LoVo (cell line): ENCODE measurements at regions not wholly inside any gene's neighbourhood (a gene's known extent, or its start where the extent isn't known, plus 50 kb on each side); places are given as distances from the start of the nearest gene placed in this dataset.
"Not testable (repeated sequence)": the region's sequence is repeated elsewhere in the genome, so short reads cannot be mapped to it uniquely, and the experiment has no call there.

Experiments used
- DNase-seq: peaks from one replicate; pipeline ENCODE4 v3.0.0-alpha.2; 2016; ENCODE audit warnings: low spot score

DNA sequence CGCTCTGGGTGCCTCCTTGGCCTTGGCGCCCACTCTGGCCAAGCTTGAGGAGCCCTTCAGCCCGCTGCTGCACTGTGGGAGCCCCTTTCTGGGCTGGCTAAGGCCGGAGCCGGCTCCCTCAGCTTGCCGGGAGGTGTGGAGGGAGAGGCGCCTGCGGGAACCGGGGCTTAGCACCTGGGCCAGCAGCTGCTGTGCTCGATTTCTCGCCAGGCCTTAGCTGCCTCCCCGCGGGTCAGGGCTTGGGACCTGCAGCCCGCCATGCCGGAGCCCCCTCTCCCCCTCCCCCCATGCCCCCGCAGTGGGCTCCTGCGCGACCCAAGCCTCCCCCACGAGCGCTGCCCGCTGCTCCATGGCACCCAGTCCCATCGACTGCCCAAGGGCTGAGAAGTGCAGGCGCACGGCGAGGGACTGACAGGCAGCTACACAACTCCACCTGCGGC, 782.4 kb downstream of the METTL15 start:
- not testable (repeated sequence) for DNase-seq

DNA sequence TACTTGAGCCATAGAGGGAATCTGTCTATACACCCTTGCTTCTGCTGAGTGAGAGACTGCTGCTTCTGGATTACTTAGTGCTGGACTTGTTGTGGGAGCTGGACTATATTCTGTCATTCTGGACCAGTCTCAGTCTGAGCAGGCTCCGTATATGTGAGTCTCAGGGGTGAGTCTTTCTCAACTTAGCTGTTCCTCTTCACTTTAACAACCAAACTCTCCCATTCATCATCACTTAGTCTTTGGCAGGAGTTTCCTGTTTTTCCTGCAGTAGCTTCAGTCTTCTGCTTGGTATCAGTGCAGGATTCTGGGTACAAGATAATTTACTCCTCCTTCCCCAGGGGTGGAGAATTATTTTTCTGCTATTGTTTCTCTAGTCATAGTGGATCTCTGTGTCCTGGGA, 779.5 kb downstream of the METTL15 start:
- DNase-seq = no peak

DNA sequence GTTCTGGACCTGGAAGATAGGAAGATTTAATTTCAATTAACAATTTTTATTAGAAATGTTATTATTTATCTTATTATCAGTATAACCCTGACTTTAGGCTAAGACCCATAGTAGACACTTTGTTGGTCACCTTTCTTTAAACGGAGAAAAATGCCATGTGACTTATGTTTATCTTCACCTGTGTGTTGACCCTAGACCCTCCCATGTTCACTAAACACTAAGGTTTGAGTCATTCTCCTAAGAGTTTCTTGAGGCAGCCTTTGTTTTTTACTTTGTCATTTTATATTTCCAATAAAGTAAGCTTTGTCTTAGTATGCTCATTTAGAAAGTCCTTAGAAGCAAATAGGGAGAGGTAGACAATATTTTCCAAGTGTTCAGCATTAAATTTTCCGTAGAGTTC, 771.7 kb downstream of the METTL15 start:
- no peak for DNase-seq

DNA sequence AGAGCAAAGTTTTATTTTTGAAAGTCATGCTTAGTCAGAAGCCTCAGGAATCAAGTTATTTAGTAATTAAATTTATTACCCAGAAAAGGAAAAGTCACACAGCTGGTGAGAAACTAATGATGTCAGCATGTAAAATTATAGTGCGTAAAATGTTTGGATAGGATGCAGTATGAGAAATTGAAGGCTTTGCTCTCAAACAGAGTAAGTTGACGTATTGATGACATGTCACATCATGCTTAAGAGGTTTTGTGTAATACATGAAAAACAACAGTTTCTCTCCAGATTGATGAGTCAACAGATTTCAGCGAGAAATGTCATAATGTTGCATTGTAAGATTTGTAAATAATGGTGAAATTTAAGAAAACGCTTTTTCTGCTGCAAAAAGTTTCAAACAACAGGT, 769.8 kb downstream of the METTL15 start:
- DNase-seq = no peak

DNA sequence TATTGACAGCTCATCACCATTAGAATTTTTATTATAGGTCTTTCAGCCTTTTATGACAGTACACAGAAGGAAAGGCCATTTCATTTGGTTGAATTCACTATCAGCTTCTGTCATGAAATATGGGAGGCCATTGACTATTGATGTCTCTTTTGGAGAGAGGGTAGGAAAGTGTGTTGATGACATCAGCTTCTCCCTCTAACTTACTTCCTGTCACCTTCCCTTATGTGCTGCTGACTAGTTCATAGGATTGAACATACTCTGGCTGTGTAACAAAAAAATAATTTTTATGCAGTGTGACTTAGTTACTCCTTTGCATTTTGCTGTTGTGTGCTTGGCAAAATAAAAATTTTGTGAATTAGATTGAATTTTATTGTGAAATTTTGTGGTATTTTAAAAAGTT, 769.2 kb downstream of the METTL15 start:
- DNase-seq = no peak

DNA sequence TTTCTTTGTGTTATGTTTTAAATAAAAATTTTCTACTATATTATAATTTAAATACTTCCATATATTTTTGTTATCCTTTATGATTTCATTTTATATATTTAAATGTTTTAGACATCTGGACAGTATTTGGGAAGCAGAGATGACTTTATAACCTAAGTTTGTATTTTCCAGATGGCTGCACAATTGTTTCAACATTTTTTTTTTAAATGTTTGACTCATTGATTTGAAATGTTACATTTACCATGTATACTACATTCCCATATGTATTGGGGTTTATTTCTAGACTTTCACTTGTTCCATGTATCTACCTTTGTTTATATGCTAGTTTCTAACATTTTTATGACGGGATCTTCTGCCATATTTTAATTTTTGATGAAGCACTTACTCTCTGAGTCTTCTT, 766.5 kb downstream of the METTL15 start:
- DNase-seq = no peak

DNA sequence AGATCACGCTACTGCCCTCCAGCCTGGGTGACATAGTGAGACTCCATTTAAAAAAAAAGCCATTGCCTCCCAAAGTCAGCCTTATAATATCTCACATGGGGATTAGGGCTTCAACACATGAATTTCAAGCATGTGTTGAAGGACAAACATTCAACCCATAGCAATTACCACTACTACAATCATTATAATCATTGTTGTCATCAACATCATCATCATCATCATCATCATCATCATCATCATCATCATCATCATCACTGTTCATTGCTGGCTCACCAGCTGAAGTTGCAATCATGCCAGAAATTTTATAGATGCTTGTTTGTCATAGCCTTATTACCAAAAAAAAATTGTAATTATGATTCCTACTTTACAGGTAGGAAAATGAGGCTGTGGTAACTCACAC, 762.9 kb downstream of the METTL15 start:
- no peak for DNase-seq

DNA sequence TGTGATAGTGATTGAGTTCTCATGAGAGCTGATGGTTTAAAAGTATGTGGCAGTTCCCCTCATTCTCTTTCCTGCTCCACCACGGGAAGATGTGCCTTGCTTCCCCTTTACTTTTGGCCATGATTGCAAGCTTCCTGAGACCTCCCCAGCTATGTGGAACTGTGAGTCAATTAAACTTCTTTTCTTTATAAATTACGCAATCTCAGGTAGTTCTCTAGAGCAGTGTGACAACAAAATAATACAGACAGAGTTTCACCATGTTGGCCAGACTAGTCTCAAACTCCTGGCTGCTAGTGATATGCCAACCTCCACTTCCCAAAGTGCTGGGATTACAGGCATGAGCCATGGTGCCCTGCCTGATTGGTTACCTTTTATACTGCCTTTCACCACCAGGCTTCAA, 755.2 kb downstream of the METTL15 start:
- DNase-seq = no peak

DNA sequence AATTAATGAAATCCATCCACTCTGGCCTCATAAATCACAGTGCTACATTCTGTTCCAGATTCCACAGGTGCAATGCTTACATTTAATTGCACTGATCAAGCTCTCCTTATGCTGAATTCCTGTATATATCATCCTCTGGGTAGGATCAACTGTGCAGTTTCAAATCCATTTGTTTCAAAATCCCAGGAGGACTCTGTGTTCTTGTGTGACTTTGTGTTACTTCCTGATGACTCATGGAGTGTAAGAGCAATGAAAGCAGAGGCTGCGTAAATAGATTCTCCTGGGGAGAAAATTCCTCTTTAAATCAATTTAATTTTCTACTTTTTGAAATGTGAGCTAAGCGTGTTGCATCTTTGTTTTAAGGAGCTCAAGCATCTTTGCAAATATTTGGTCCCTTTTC, 752.7 kb downstream of the METTL15 start:
- DNase-seq = no peak

DNA sequence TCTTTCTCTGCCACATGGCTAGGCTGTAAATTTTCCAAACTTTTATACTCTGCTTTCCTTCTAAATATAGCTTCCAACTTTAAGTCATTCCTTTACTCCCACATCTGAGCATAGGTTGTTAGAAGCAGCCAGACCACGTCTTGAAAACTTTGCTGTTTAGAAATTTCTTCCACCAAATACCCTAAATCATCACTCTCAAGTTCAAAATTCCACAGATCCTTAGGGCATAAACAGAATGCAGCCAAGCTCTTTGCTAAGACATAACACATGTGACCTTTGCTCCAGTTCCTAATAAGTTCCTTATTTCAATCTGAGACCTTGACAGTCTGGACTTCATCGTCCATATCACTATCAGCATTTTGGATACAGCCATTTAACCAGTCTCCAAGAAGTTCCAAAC, 749.9 kb downstream of the METTL15 start:
- no peak for DNase-seq

DNA sequence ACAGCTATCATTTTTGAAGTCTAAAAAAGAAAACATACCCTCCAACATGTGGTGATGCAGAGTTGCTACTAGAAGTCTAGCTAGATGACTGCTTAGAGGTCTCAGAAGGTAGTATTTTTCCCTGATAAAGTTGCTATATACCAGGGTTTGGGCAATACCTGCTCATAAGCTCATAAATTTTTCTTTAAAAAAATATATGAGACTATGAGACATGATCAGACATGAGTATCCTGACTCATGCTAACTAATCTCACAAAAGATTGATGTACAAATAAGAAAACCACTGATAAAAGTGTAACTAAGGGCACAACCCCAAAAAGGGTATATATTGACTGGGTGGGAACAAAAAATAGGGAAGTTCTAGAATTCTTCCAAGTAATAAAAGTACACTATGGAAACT, 740.9 kb downstream of the METTL15 start:
- DNase-seq = no peak

DNA sequence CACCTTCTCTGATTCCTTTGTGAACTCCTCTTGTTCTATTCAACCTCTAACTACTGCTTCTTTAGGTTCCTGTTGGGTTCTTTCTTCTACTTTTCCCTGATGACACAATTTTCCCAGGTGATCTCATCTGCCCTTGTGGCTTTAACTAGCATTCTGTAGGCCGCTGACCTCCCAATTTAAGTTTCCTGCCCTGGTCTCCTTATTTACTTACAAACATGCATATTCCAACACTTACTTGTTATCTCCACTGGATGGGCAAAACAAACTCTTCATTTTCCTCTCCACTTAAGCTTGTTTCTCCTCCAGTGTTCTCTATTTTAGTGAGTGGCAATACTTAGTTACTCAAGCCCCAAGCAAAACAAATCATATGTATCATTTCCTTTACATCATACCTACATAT, 734.5 kb downstream of the METTL15 start:
- no peak for DNase-seq

DNA sequence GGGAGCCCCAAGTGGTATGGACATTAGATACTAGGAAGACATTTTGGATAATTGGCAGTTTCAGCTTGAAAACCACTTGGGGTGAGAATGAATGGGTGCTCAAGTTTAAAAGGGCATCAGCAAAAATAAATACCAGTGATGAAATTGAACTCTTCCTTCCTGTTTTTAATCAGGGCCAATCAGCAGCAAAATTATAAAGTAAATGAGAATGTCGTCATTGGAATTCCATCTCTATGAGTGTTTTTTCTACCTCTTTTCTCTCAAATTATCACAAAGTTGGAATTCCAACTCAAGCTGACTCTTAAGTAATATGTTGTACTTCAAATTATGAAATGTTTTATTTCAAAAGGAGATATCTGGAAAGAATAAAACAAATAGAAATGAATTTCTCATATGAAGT, 730.6 kb downstream of the METTL15 start:
- no peak for DNase-seq

DNA sequence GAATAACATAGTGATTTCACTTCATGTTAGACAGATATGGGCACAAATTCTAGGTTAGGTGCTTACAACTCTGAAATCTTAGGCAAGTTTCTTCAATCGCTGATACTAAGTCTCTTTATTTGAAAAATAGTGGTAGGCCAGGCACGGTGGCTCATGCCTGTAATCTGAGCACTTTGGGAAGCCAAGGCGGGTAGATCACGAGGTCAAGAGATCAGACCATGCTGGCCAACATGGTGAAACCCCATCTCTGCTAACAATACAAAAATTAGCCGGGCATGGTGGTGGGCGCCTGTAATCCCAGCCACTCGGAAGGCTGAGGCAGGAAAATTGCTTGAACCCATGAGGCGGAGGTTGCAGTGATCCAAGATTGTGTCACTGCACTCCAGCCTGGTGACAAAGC, 729.4 kb downstream of the METTL15 start:
- no peak for DNase-seq

DNA sequence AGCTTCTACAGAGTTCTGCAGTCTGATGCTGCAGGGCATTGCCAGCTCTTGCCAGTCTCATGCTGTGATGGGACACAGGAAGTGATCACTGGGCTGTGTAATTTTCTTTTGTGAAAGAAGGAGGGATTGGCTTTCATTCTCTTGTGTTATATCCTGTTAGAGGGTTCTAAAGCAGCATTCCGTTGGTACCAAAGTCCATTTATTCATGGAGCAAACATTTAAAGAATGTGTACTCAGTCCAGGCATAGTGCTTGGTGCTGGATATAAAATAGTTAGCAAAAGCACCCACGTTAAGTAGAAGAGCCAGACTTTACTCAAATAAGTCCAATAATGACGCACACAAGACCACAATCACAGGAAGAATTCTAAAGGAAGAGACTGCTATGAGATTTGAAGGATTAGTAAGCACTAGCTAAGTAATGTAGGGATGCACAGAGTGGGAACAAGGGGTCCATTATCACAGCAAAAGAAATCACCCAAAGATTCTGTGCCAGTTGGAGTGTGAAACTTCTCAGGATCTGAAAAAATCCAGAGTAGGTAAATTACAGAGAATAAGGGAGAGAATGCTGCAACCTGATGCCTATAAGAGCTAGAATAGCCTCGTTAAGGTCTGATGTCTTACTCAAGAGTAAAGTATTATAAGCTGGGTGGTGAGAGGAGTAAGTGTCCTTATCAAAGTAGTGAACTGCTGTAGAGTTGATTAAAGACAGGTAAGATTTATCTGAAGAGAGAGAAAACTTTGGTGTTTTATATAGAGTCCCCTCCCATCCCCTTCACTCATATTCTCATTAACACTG, 728.3 kb downstream of the METTL15 start:
- DNase-seq = peak; percentile 26

DNA sequence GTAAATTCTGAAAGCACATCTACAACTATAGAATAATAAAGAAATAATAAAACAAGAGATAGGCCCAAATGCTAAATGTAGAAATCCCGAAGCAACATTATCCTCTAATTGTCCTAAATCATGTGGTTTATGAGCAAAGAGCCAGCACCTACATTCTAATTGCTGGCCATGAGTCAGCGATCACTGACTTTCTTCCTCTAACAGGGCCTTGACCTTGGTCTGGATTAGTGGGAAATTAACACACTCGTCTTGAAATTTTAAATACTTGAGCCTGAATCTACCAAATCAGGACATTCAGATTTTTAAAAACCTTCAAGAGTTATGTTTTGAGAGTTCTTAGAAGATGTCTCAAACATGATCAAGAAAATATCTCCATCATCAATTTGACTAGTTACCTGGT, 727.6 kb downstream of the METTL15 start:
- no peak for DNase-seq

DNA sequence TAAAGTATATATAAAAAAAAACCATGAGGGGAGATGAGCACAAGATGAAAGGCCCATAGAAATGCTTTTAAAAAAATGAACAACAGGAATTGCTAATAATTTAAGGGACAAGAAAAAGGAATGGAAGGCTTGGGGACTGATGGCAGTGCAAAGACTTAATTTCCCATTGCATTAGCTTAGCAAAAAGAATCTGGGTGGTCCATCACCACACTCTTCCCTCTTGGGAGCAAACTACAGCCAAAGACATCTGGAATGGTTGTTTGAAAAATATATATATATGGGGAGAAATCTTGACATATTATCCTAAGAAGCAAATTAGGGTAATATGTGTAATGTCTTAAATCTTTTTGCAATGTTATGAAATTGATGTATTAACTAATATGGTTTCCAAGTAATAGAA, 727.1 kb downstream of the METTL15 start:
- no peak for DNase-seq

DNA sequence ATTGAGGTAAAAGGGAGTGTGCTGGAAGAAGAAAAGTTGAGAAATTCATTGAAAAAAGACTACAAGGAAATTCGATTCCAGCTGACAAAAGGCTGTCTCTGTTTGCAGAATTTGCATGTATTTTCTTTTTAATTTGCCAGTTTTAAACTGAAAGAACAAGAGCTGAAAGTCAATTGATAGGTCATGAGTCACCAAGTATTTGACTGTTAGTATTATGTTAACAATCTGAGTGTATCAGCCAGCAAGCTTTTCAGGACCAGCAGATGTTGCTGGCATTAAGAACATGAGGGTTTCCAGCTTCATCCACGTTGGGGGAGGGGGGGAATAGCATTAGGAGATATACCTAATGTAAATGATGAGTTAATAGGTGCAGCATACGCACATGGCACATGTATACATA, 726.7 kb downstream of the METTL15 start:
- DNase-seq = no peak

DNA sequence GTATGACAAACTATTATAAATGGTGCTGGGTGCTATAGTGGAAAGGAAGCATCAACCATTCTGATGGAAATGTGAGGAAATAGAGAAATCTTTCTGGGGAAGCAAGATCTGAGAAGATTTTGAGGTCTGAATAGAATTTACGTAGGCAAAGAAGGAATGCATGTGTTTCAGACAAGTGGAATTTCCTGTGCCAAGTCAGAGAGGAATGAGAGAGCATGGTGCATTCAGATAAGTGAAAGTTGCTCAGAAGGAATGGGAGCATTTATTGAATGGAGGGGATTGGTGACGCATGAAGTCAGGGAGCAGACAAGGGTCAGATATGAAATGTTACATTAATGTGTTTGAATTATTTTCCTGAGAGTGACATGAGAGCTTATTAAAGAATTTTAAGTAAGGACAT, 725.5 kb downstream of the METTL15 start:
- no peak for DNase-seq

DNA sequence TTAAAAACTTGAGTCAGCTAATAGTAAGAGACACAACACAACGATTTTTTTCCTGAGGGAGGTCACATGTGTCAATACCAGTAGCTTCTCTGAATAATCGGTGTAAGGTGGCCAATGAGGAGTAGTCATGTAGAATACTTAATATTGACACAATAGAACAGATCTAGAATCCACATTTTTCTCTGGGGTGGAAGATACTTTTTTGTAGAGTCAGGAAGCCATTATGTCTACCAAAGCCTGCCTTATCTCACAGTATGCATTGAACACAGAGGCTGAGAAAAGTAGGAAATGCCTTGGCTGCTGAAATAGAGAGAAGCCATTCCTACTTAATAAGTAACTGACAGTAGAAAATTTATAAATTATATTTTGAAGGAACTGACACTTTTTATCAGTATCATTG, 725.0 kb downstream of the METTL15 start:
- DNase-seq = no peak

DNA sequence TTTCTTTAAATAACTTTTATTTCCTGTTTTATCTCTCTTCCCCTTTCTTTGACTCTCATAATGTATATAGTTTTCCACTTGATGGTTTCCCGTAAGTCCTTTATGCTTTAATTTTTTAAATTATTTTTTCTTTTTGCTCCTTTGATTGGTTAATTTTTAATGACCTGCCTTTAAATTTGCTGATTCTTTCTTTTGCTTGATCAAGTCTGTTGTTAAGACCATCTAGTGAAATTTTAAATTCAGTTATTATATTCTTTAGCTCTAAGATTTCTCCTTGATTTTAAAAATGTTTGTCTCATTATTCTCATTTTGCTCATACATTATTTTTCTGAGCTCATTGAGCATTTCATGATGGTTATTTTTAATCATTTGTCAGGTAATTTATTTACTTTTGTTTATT, 718.6 kb downstream of the METTL15 start:
- no peak for DNase-seq

DNA sequence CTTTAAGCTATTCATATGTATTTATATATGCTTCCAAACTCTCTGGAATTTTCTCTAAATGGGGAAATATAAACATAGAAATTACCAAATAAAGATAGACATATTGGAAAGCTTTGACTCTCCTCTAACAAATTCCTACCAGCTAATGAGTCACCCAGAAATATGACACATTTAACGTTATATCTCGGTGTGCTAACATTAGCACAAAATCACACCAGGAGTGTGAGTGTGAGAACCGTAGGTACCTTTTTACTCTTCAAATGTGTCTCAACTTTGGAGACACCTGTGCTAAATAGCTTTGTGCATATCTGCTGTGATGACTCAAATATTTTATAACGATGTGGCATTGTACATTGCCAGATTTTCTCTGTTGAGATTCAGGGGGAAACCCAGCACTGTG, 714.4 kb downstream of the METTL15 start:
- no peak for DNase-seq

DNA sequence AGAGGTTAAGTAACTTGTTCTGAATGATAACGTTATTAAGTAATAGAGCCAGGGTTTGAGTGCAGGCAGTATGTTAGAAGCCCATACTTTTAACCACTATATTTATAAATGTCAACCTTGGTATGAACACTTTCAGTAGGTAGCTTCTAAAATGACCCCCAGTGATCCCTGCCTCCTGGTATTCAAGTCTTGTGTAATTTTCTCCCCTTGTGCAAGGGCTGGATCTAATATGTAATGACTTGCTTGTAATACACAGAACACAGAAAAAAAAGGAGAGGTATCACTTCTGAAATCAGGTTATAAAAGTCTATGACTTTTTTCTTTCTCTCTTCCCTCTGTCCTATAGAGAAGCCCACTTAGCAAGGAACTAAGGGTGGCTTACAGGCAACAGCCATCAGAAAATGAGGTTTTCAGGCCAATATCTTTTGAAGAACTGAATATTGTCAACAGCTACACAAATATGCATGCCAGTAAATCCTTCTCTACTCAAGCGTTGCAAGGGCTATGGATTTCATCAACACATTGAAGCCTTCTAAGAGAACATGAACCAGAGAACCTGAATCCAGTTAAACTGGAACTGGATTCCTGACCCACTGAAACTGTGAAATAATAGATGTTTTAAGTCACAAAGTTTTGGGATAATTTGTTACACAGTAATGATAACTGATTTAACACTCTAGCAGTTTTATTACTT, 712.3 kb downstream of the METTL15 start:
- DNase-seq = no peak

DNA sequence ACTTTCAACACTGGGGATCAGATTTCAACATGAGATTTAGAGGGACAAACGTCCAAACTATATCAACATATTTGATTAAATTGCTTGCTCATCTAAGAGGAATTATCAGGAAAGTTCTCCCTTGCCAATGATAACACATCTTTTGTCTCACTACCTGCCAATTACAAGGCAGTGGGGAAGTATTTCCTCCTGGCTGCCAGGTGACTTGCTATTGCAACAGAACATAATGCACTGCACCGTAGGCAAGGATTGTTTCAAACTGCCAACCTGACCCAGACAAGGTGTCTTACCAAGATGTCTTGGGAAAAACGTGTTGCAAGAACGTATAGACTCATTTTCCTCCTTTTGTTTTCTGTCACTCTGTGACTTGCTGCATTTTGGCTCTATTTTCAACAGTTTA, 711.6 kb downstream of the METTL15 start:
- no peak for DNase-seq
